Endodermal cell (in vitro differentiated cells): ENCODE measurements at regions not wholly inside any gene's neighbourhood (a gene's known extent, or its start where the extent isn't known, plus 50 kb on each side); places are given as distances from the start of the nearest gene placed in this dataset.

Experiments used
- DNase-seq: peaks from one replicate; pipeline ENCODE4 v3.0.0-alpha.2; 2017
- H3K27ac ChIP-seq: 2 replicates; pipeline ENCODE4 v1.5.1; 2013; ENCODE audit warnings: mild to moderate bottlenecking, low read depth, low read length, moderate library complexity
- H3K27me3 ChIP-seq: 2 replicates; pipeline ENCODE4 v1.6.1; 2013; ENCODE audit warnings: mild to moderate bottlenecking, low read length, moderate library complexity; ENCODE audit not compliant: insufficient read depth, control insufficient read depth, poor library complexity, severe bottlenecking
- H3K36me3 ChIP-seq: 2 replicates; pipeline ENCODE4 v1.7.0; 2013; ENCODE audit warnings: mild to moderate bottlenecking, low read length, moderate library complexity; ENCODE audit not compliant: control insufficient read depth, insufficient read depth
- H3K4me1 ChIP-seq: one replicate; pipeline ENCODE4 v1.7.0; 2013; ENCODE audit warnings: low read length; ENCODE audit not compliant: control insufficient read depth, insufficient read depth
- H3K4me3 ChIP-seq: 2 replicates; pipeline ENCODE4 v1.5.1; 2013; ENCODE audit warnings: mild to moderate bottlenecking, low read length, moderate library complexity
- H3K9ac ChIP-seq: 2 replicates; pipeline ENCODE4 v1.6.1; 2013; ENCODE audit warnings: mild to moderate bottlenecking, low read length, moderate library complexity; ENCODE audit not compliant: poor library complexity, severe bottlenecking; ENCODE audit errors: extremely low read depth
- H3K9me3 ChIP-seq: 2 replicates; pipeline ENCODE4 v1.6.1; 2013; ENCODE audit warnings: mild to moderate bottlenecking, low read length, moderate library complexity; ENCODE audit not compliant: control insufficient read depth
- H3K27ac Mint-ChIP-seq: 2 replicates; pipeline ENCODE4 v1.8.0; 2020; ENCODE audit warnings: mixed read lengths
- H3K27me3 Mint-ChIP-seq: 2 replicates; pipeline ENCODE4 v1.8.0; 2021; ENCODE audit warnings: mild to moderate bottlenecking, mixed read lengths; ENCODE audit not compliant: insufficient read depth
- H3K36me3 Mint-ChIP-seq: 2 replicates; pipeline ENCODE4 v1.8.0; 2020; ENCODE audit warnings: low read depth, mixed read lengths
- H3K4me1 Mint-ChIP-seq: 2 replicates; pipeline ENCODE4 v1.8.0; 2020; ENCODE audit warnings: mixed read lengths
- H3K4me3 Mint-ChIP-seq: 2 replicates; pipeline ENCODE4 v1.8.0; 2020; ENCODE audit warnings: mild to moderate bottlenecking, moderate library complexity, mixed read lengths
- H3K9me3 Mint-ChIP-seq: 2 replicates; pipeline ENCODE4 v1.8.0; 2020; ENCODE audit warnings: mild to moderate bottlenecking, mixed read lengths
- CTCF ChIP-seq: fragments of 200-600 bp; sonication (generic); conservative IDR thresholded peaks from 2 replicates; pipeline ENCODE4 v1.5.0; 2021; ENCODE audit warnings: antibody characterized with exemption, mild to moderate bottlenecking
- WGBS, 2 experiments: methylation state at CpG; one replicate each; pipeline versions ENCODE4 v1.1.5 to v1.1.7; 2013; ENCODE audit warnings: missing lambda C conversion rate in 2 of 2, mixed read lengths in 1 of 2; ENCODE audit not compliant: insufficient coverage in 1 of 2, insufficient read length in 1 of 2; 5-methylcytosine and 5-hydroxymethylcytosine counted together

GRCh38 chr6:94510877-94511276 is 1066.5 kb upstream of the MANEA start:
- H3K27ac ChIP-seq, result no peak overlapping the region
- H3K27ac Mint-ChIP-seq, result no peak overlapping the region
- no peak for TF ChIP-seq CTCF
- H3K4me1 ChIP-seq, result no peaks in the 10 kb centered on the region
- no peak for DNase-seq
- no peaks in the 10 kb centered on the region for H3K27me3 ChIP-seq
- no peaks in the 10 kb centered on the region for H3K36me3 Mint-ChIP-seq
- H3K27me3 Mint-ChIP-seq, result no peaks in the 10 kb centered on the region
- H3K4me3 ChIP-seq, result no peak overlapping the region
- H3K4me1 Mint-ChIP-seq, result no peaks in the 10 kb centered on the region
- no peak overlapping the region for H3K4me3 Mint-ChIP-seq
- H3K9me3 ChIP-seq, result no peaks in the 10 kb centered on the region
- H3K9ac ChIP-seq, result no peak overlapping the region
- WGBS, 2 experiments, result 76 to 92% methylated on average over 4 to 18 of the region's 18 CpGs
- H3K9me3 Mint-ChIP-seq, result peaks cover 2% of the 10 kb centered on the region
- no peaks in the 10 kb centered on the region for H3K36me3 ChIP-seq

DNA sequence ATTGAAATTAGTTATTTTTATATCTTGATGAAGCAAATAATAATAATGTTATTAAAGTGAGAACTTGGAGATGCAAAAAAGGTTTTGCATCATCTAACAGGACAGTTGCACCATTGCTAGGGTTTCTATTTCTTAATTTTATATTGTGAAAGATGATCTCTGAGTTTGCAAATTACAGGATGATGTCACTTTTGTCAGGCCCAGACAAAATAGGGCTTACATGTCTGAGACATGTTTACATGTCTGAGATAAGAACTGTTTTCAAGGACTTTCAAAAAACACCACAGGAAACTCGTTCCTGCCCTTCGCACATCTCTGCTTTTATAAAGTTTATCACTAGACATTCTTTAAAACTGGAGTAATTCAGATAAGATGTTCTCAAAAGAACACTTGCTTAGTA is 1075.8 kb upstream of the MANEA start:
- Histone ChIP-seq H3K9me3 (no peaks in the 10 kb centered on the region), H3K27ac (no peak overlapping the region), H3K27me3 (no peaks in the 10 kb centered on the region), H3K36me3 (no peaks in the 10 kb centered on the region), H3K4me1 (no peaks in the 10 kb centered on the region), H3K9ac (no peak overlapping the region), H3K4me3 (no peak overlapping the region)
- 85 to 90% methylated on average over 2 of the region's 2 CpGs for WGBS, 2 experiments
- no peaks in the 10 kb centered on the region for H3K36me3 Mint-ChIP-seq
- TF ChIP-seq CTCF, result no peak
- no peaks in the 10 kb centered on the region for H3K4me1 Mint-ChIP-seq
- no peak for DNase-seq
- H3K4me3 Mint-ChIP-seq, result no peak overlapping the region
- H3K27ac Mint-ChIP-seq, result no peak overlapping the region
- no peaks in the 10 kb centered on the region for H3K9me3 Mint-ChIP-seq
- H3K27me3 Mint-ChIP-seq, result no peaks in the 10 kb centered on the region

- Mint-ChIP-seq H3K4me3 (no peak overlapping the region), H3K27ac (no peak overlapping the region), H3K36me3 (no peaks in the 10 kb centered on the region), H3K9me3 (no peaks in the 10 kb centered on the region), H3K27me3 (no peaks in the 10 kb centered on the region), H3K4me1 (no peaks in the 10 kb centered on the region)
- no peak overlapping the region for H3K27ac ChIP-seq
- H3K36me3 ChIP-seq, result no peaks in the 10 kb centered on the region
- no peaks in the 10 kb centered on the region for H3K27me3 ChIP-seq
- TF ChIP-seq CTCF, result no peak
- H3K9me3 ChIP-seq, result no peaks in the 10 kb centered on the region
- no peak overlapping the region for H3K4me3 ChIP-seq
- H3K4me1 ChIP-seq, result no peaks in the 10 kb centered on the region
- DNase-seq, result no peak
- H3K9ac ChIP-seq, result no peak overlapping the region
Measured at GRCh38 chr6:94498099-94498498, 1078.7 kb upstream of the EPHA7 start.
